PC-9 (cell line): ENCODE measurements at regions not wholly inside any gene's neighbourhood (a gene's known extent, or its start where the extent isn't known, plus 50 kb on each side); places are given as distances from the start of the nearest gene placed in this dataset.

Experiments used
- EZH2 ChIP-seq: fragments of 200-600 bp; sonication (generic); IDR thresholded peaks from 2 replicates; pipeline ENCODE4 v1.8.0; 2017; ENCODE audit warnings: antibody characterized with exemption, low read depth
- TF ChIP-seq, protein P1 (sequence below): fragments of 200-600 bp; sonication (generic); conservative IDR thresholded peaks from 2 replicates; pipeline ENCODE4 v1.6.1; 2017; ENCODE audit warnings: mixed run types, antibody characterized with exemption, mild to moderate bottlenecking, moderate library complexity

DNA sequence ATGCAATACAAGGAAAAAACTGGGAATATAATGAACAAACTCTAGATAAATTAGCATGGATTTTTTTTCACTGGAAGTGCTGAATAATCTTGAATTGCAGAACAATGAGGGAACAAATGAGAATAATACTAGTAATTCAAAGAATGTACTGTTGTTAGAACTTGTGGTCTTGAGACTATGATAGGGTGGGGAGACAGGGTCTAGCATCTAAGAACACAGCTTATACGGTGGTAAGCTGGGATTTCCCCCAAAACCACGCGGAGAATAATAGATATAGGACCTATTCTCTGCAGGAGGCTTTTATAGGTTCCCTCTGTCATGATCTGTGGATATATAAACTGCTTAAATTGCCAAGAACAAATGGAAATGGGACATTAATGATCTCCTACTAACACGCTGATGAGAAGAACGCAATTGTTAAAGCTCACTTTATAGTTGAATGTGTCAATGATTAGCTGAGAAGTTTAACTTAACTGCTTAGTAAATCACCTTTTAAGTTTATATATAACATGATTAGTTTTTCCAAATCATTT lies 692.3 kb downstream of the ZPLD1 start:
- TF ChIP-seq, protein P1, sequence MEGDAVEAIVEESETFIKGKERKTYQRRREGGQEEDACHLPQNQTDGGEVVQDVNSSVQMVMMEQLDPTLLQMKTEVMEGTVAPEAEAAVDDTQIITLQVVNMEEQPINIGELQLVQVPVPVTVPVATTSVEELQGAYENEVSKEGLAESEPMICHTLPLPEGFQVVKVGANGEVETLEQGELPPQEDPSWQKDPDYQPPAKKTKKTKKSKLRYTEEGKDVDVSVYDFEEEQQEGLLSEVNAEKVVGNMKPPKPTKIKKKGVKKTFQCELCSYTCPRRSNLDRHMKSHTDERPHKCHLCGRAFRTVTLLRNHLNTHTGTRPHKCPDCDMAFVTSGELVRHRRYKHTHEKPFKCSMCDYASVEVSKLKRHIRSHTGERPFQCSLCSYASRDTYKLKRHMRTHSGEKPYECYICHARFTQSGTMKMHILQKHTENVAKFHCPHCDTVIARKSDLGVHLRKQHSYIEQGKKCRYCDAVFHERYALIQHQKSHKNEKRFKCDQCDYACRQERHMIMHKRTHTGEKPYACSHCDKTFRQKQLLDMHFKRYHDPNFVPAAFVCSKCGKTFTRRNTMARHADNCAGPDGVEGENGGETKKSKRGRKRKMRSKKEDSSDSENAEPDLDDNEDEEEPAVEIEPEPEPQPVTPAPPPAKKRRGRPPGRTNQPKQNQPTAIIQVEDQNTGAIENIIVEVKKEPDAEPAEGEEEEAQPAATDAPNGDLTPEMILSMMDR = no peak
- no peak for TF ChIP-seq EZH2
